ENCODE measurements at regions not wholly inside any gene's neighbourhood (a gene's known extent, or its start where the extent isn't known, plus 50 kb on each side); places are given as distances from the start of the nearest gene placed in this dataset.

DNA sequence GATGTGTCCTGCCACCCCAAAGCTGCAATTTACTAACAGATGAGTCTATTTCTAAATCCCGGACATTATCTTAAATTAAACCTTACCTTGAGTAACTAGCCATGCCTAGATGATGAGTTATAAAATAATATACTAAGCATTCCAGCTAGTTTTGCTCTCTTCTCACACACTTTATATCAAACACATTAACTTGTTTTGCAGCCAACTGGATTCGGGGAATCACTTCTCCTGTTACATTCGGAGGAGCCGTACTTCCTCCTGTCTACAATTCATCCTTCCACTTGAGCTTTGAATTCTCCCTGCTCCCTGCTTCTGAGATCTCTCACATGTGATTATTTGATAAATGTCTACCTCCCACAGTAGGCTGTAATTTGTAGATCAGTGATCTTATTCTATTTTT lies 420.1 kb downstream of the GJA1 start:
- TF ChIP-seq, protein P1, sequence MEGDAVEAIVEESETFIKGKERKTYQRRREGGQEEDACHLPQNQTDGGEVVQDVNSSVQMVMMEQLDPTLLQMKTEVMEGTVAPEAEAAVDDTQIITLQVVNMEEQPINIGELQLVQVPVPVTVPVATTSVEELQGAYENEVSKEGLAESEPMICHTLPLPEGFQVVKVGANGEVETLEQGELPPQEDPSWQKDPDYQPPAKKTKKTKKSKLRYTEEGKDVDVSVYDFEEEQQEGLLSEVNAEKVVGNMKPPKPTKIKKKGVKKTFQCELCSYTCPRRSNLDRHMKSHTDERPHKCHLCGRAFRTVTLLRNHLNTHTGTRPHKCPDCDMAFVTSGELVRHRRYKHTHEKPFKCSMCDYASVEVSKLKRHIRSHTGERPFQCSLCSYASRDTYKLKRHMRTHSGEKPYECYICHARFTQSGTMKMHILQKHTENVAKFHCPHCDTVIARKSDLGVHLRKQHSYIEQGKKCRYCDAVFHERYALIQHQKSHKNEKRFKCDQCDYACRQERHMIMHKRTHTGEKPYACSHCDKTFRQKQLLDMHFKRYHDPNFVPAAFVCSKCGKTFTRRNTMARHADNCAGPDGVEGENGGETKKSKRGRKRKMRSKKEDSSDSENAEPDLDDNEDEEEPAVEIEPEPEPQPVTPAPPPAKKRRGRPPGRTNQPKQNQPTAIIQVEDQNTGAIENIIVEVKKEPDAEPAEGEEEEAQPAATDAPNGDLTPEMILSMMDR (IDR thresholded peaks at IDR 0.05) = no peak
- TF ChIP-seq POLR2AphosphoS5 (IDR thresholded peaks at IDR 0.05) = no peak

Data from suprapubic skin (tissue), 3 donors.